HG03520 (cell line): ENCODE measurements at regions not wholly inside any gene's neighbourhood (a gene's known extent, or its start where the extent isn't known, plus 50 kb on each side); places are given as distances from the start of the nearest gene placed in this dataset.

Experiments used
- ATAC-seq: cut with Tn5 transposase; IDR thresholded peaks from one replicate; pipeline ENCODE4 v1.9.1; 2021; ENCODE audit warnings: mild to moderate bottlenecking, moderate library complexity; ENCODE audit not compliant: unreplicated experiment

- ATAC-seq = no peak
Observed at GRCh38 chr16:52896478-52897164, 156.1 kb downstream of the CHD9NB start.

GRCh38 chr16:52874042-52874441 lies 178.7 kb downstream of the CHD9NB start:
- ATAC-seq = no peak

- no peak for ATAC-seq
Observed at GRCh38 chr16:52872731-52873130, 180.0 kb downstream of the CHD9NB start.

DNA sequence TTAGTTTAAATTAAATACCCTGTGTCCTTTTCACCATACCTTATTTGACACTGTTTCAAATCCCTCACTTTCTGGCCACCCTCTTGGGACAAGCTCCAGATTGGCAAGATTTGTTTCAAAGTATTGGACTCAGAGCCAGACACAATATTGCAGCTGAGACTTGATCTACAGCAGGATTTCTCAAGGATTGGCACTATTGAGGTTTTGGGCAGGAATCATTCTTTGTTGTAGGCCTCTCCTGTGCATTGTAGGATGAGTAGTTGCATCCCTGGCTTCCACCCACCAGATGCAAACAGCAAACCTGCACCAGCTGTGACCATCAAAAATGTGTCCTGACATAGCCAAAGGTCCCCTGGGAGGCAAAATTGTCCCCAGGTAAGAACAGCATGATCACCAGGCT lies 181.2 kb downstream of the CHD9NB start:
- ATAC-seq = no peak

GRCh38 chr16:52869243-52869642 lies 183.5 kb downstream of the CHD9NB start:
- ATAC-seq = no peak

GRCh38 chr16:52863000-52863399 lies 189.7 kb downstream of the CHD9NB start:
- no peak for ATAC-seq

GRCh38 chr16:52861614-52862022 lies 191.1 kb downstream of the CHD9NB start:
- no peak for ATAC-seq

DNA sequence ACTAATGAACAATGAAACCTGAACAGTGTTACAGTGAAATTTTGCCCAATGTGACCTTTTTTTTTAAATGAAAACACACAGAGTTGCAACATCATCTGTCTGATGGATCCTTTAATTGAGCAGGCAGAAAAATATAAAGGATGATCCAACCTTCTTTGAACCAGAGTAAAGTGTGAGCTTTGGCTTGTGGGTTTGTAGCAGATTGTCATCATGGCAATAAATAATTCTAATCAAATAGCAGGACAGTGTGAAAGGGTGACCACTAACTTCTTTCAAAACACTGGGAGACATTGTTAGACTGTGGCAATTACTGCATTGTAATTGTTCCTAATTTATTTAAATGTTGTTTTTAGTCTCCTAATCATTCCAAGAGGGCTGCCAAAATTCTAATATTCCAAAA lies 197.2 kb downstream of the CHD9NB start:
- no peak for ATAC-seq

GRCh38 chr16:52852978-52853377 lies 199.7 kb downstream of the CHD9NB start:
- ATAC-seq = no peak

- ATAC-seq = no peak
Observed at GRCh38 chr16:52851211-52851740, 201.4 kb downstream of the CHD9NB start.

- ATAC-seq = no peak
Observed at GRCh38 chr16:52843381-52843780, 209.3 kb downstream of the CHD9NB start.

GRCh38 chr16:52837251-52837650 lies 215.4 kb downstream of the CHD9NB start:
- no peak for ATAC-seq

DNA sequence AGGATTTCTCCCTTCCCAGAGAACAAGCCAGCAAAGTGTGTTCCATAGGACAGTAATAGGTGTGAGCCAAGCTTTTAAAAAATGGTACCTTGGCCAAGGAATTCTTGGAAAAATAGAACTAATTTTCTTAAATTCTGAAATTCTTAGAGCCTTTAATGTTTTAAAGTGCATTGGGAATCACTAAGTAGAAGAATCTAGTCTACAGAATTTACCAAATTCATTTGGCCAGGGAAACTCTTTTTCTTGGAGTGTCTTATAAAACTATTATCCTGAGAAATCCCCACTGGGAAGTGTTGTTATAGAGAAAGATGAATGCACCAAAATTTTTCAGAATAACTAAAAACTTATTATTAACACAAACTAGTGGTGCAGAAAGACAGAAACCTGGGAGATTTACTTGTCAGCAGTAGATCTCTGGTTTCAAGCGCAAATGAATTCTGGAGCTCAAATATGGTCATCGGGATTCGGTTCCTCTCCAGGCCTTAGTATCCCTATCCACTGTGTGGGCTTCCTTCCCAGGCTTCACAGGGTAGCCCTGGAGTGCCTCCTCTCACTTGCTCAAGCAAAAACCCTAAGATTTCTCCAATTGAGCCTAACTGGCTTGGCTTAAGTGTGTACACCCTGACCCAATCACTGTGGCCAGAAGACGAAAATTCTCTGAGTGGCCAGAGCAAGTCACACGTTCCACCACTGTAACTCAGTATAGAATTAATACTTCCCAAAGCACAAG lies 217.8 kb downstream of the CHD9NB start:
- ATAC-seq = no peak

DNA sequence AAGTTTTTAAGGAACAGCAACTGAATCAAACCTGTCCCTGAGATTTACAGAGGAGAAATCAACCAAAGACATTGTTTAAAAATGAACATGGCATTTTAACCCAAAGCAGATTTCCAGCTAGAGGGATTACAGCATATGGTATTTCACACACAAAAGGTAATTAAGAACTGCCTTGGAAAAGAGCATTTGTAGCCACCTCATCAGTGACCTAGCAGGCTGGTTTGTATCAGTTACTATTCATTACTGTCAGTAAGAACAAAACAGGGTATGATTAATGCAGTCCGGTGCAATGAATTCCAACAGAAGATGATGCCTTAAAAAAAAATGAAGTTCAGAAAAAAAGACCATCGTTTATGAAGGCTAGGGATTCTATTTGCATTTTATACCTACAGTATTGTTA lies 219.9 kb downstream of the CHD9NB start:
- ATAC-seq = no peak

GRCh38 chr16:52827456-52827855 lies 225.2 kb downstream of the CHD9NB start:
- no peak for ATAC-seq

DNA sequence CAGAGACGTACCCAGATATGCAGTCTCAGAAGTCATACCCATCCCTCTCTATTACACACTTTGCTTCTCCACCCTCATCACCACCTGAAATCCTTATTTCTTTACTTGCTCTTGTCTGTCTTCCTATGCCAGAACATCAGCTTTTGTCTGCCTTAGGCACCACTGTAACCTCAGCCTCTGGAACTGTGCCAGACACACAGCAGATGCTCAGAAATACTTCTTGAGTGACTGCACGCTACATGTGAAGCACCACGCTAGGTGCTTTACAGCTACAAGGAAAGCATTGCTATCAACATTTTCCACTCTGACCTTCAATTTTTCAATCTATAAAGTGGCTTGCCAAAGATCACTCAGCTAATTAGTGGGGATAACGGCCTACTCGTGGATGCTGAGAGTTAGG lies 226.8 kb downstream of the CHD9NB start:
- ATAC-seq = no peak

DNA sequence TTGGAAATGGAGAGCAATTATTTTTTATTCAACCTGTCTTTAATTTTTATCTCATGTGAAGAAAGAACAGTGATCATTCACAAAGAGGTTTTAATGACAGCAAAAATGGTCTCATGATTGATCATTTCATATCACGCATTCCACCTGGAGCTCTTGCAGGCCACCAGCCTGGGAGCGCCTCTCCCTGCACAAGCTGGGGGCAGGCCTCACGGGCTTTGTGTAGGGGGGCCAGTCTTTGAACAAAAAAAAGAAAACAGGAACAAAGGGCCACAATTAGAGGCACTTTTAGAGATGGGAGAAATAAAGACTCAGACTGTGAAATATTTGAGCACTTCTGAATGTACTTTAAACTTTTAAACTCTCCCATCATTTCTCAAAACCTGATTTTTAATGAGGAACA lies 232.9 kb downstream of the CHD9NB start:
- ATAC-seq = no peak

- no peak for ATAC-seq
Observed at GRCh38 chr16:52819405-52819804, 233.3 kb downstream of the CHD9NB start.

- no peak for ATAC-seq
Observed at GRCh38 chr16:52817696-52818095, 235.0 kb downstream of the CHD9NB start.

- ATAC-seq = no peak
Observed at GRCh38 chr16:52816993-52817392, 235.7 kb downstream of the CHD9NB start.

DNA sequence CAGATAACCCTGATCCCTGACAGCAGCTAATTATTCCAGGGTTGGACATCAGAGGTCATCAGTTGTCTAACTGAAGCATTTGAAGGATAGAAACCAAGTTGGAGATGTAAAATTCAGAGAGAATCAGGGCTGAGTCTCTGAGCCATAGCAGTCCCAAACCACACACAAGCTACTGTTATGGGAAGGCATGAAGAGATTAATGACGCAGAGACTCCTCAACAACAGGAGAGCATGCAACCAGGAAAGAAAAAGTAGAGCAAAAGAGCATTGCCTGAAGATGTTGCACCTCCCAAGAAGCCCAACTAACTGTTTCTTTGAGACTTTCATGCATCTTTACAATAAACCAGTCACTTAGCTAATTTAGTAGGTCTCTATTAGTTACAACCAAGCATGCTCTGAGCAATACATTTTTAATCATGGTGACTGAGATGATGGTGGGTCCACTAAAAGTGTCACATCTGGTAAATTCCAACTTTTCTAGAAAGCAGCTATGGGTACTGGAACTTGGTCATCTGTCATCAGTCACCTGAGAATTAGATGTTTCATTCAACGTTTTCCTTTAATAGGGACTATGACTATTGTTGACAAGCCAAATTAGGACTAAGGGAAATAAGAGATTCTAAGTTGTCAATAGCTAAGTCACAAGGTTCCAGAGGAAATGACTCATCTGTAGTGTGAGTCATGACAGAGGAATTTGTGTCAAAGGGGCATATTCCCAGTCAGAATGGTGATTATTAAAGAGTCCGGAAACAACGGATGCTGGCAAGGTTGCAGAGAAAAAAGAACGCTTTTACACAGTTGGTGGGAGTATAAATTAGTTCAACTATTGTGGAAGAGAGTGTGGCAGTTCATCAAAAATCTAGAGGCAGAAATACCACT lies 239.8 kb downstream of the CHD9NB start:
- ATAC-seq = no peak
